Neuronal stem cell (in vitro differentiated cells): ENCODE measurements at regions not wholly inside any gene's neighbourhood (a gene's known extent, or its start where the extent isn't known, plus 50 kb on each side); places are given as distances from the start of the nearest gene placed in this dataset.
A peak's percentile ranks its signal among the peaks of the same experiment; 100 is the strongest.

ENCODE experiments used
- DNase-seq: peaks from one replicate; pipeline ENCODE4 v3.0.0-alpha.2; 2013; ENCODE audit warnings: low spot score
- H2AFZ ChIP-seq: one replicate; pipeline ENCODE4 v1.6.1; 2013; ENCODE audit warnings: mild to moderate bottlenecking, low read length, inconsistent platforms
- H2AK5ac ChIP-seq: 2 replicates; pipeline ENCODE4 v1.6.1; 2013; ENCODE audit warnings: low read depth, mild to moderate bottlenecking, inconsistent platforms, low read length, moderate library complexity, mixed read lengths
- H2BK120ac ChIP-seq: 2 replicates; pipeline ENCODE4 v1.6.1; 2013; ENCODE audit warnings: low read depth, mild to moderate bottlenecking, inconsistent platforms, low read length, moderate library complexity, mixed read lengths
- H2BK12ac ChIP-seq: one replicate; pipeline ENCODE4 v1.6.1; 2013; ENCODE audit warnings: low read length, inconsistent platforms
- H2BK15ac ChIP-seq: 2 replicates; pipeline ENCODE4 v1.6.1; 2013; ENCODE audit warnings: mild to moderate bottlenecking, low read length, inconsistent platforms, mixed read lengths
- H2BK5ac ChIP-seq: one replicate; pipeline ENCODE4 v1.6.1; 2013; ENCODE audit warnings: inconsistent platforms, mild to moderate bottlenecking, low read length, moderate library complexity
- H3K14ac ChIP-seq: one replicate; pipeline ENCODE4 v1.6.1; 2013; ENCODE audit warnings: low read length, inconsistent platforms
- H3K18ac ChIP-seq: 2 replicates; pipeline ENCODE4 v1.6.1; 2013; ENCODE audit warnings: low read length, inconsistent platforms
- H3K23ac ChIP-seq: 2 replicates; pipeline ENCODE4 v1.6.1; 2013; ENCODE audit warnings: low read depth, mild to moderate bottlenecking, mixed read lengths, low read length, inconsistent platforms; ENCODE audit not compliant: poor library complexity
- H3K27ac ChIP-seq: replicated peaks from 3 replicates; pipeline ENCODE4 v1.5.1; 2013; ENCODE audit warnings: low read length, inconsistent platforms
- H3K27me3 ChIP-seq, 3 experiments: 2 replicates each; pipeline ENCODE4 v1.6.1; 2013; ENCODE audit warnings: low read length in 3 of 3, mild to moderate bottlenecking in 2 of 3, inconsistent platforms in 1 of 3, low read depth in 1 of 3, mixed read lengths in 1 of 3, moderate library complexity in 1 of 3; ENCODE audit not compliant: control insufficient read depth in 3 of 3, insufficient read depth in 3 of 3
- H3K36me3 ChIP-seq, 2 donors: replicated peaks in 1 of 2; 2 replicates each; pipeline ENCODE4 v1.6.1; 2013; ENCODE audit warnings: low read length in 2 of 2; ENCODE audit not compliant: control insufficient read depth in 2 of 2, insufficient read depth in 2 of 2
- H3K4ac ChIP-seq: 2 replicates; pipeline ENCODE4 v1.6.1; 2013; ENCODE audit warnings: inconsistent platforms, mild to moderate bottlenecking, low read length, moderate library complexity
- H3K4me1 ChIP-seq, 2 donors: 1 replicate in 1 of 2; 2 replicates in 1 of 2; pipeline ENCODE4 v1.6.1; 2013; ENCODE audit warnings: low read length in 2 of 2, low read depth in 1 of 2; ENCODE audit not compliant: control insufficient read depth in 2 of 2, insufficient read depth in 1 of 2
- H3K4me2 ChIP-seq: one replicate; pipeline ENCODE4 v1.6.1; 2013; ENCODE audit warnings: mild to moderate bottlenecking, low read length, inconsistent platforms; ENCODE audit not compliant: insufficient read depth, poor library complexity, severe bottlenecking
- H3K4me3 ChIP-seq, 2 donors: 2 replicates each; pipeline ENCODE4 v1.5.1; 2013; ENCODE audit warnings: low read length in 2 of 2, mild to moderate bottlenecking in 2 of 2, inconsistent platforms in 1 of 2, moderate library complexity in 1 of 2
- H3K79me1 ChIP-seq: one replicate; pipeline ENCODE4 v1.6.1; 2013; ENCODE audit warnings: low read depth, mild to moderate bottlenecking, inconsistent platforms, low read length, moderate library complexity
- H3K9ac ChIP-seq: one replicate; pipeline ENCODE4 v1.6.1; 2013; ENCODE audit warnings: mild to moderate bottlenecking, low read depth, low read length, inconsistent platforms; ENCODE audit not compliant: poor library complexity
- H3K9me3 ChIP-seq, 2 donors: replicated peaks in 1 of 2; 2 replicates each; pipeline versions ENCODE3 to v1.6.1; 2013; ENCODE audit warnings: low read length in 2 of 2, mild to moderate bottlenecking in 2 of 2, inconsistent platforms in 1 of 2, low read depth in 1 of 2, mixed read lengths in 1 of 2, moderate library complexity in 1 of 2; ENCODE audit not compliant: control insufficient read depth in 2 of 2, insufficient read depth in 1 of 2
- H4K8ac ChIP-seq: one replicate; pipeline ENCODE4 v1.6.1; 2013; ENCODE audit warnings: low read depth, mild to moderate bottlenecking, inconsistent platforms, low read length, moderate library complexity
- H4K91ac ChIP-seq: one replicate; pipeline ENCODE4 v1.6.1; 2013; ENCODE audit warnings: low read length, low read depth, mild to moderate bottlenecking, inconsistent platforms; ENCODE audit not compliant: poor library complexity
- WGBS, 2 donors: extraction: QIAGEN DNeasy Blood & Tissue Kit; methylation state at CpG; one replicate each; pipeline ENCODE4 v1.1.7; 2013; ENCODE audit warnings: missing lambda C conversion rate in 2 of 2, mixed read lengths in 1 of 2; ENCODE audit not compliant: insufficient read length in 2 of 2, insufficient replicate concordance in 1 of 2; ENCODE audit errors: extremely low coverage in 2 of 2; 5-methylcytosine and 5-hydroxymethylcytosine counted together

- no peak overlapping the region for H3K4me2 ChIP-seq
- no peak overlapping the region for H3K4me3 ChIP-seq
- H2AFZ ChIP-seq, result no peak overlapping the region
- H3K27me3 ChIP-seq, result no peaks in the 10 kb centered on the region
- no peak overlapping the region for H3K23ac ChIP-seq
- no CpG with 5 or more reads among the region's 1 CpG for WGBS, 2 donors
- DNase-seq, result no peak
- H2BK120ac ChIP-seq, result no peak overlapping the region
- no peak overlapping the region for H4K91ac ChIP-seq
- H3K18ac ChIP-seq, result no peak overlapping the region
- H3K9me3 ChIP-seq, result peaks cover 0 to 3% of the 10 kb centered on the region in 2 donors
- no peak overlapping the region for H2BK12ac ChIP-seq
- no peak overlapping the region for H3K4ac ChIP-seq
- H3K27ac ChIP-seq, result no peak overlapping the region
- H3K4me1 ChIP-seq, result no peaks in the 10 kb centered on the region
- H3K14ac ChIP-seq, result no peak overlapping the region
- H2AK5ac ChIP-seq, result no peak overlapping the region
- H3K79me1 ChIP-seq, result no peaks in the 10 kb centered on the region
- no peak overlapping the region for H2BK5ac ChIP-seq
- no peak overlapping the region for H4K8ac ChIP-seq
- H3K9ac ChIP-seq, result no peak overlapping the region
- no peak overlapping the region for H2BK15ac ChIP-seq
- no peaks in the 10 kb centered on the region for H3K36me3 ChIP-seq
These were observed 179.0 kb upstream of the LARGE1 start for GRCh38 chr22:34099278-34099677.

DNA sequence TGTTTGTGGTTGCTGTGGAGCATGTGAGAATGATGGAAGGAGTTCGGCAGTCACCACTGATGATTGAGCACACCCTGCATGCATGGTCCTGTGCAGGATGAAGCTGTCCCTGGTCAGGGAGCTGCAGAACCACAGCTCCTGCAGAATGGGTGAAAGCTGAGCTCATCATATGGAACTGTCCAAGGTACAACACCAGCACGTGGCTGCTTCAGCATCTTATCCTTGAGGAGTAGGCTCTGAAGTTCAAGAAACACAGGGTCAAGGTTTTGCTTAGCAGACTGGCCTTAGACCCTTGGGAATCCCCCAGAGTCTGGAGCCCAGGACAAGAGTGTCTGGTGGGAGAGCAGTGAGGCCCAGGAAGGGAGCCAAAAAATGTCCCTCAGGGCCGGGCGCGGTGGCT is 182.4 kb upstream of the LARGE1 start:
- WGBS, 2 donors, result no CpG with 5 or more reads among the region's 5 CpGs
- Histone ChIP-seq H3K14ac (no peak overlapping the region), H3K27ac (no peak overlapping the region), H3K4me2 (no peak overlapping the region), H4K91ac (no peak overlapping the region), H3K79me1 (no peaks in the 10 kb centered on the region), H3K9me3 (peaks cover 0 to 3% of the 10 kb centered on the region in 2 donors), H2BK120ac (no peak overlapping the region), H3K27me3 (no peaks in the 10 kb centered on the region), H2BK5ac (no peak overlapping the region), H3K36me3 (no peaks in the 10 kb centered on the region), H2BK15ac (no peak overlapping the region), H4K8ac (no peak overlapping the region), H3K4me1 (peaks cover 0 to 2% of the 10 kb centered on the region in 2 donors), H3K18ac (no peak overlapping the region), H3K9ac (no peak overlapping the region), H2AFZ (no peak overlapping the region), H3K23ac (no peak overlapping the region), H2AK5ac (no peak overlapping the region), H3K4ac (no peak overlapping the region), H3K4me3 (no peak overlapping the region), H2BK12ac (no peak overlapping the region)
- no peak for DNase-seq

GRCh38 chr22:34105461-34106062 is 185.3 kb upstream of the LARGE1 start:
- no peak overlapping the region for H2BK15ac ChIP-seq
- no peak overlapping the region for H3K4me3 ChIP-seq
- H3K4me2 ChIP-seq, result peak overlapping the region; percentile 11
- H2BK5ac ChIP-seq, result no peak overlapping the region
- no peaks in the 10 kb centered on the region for H3K27me3 ChIP-seq
- no peak overlapping the region for H3K14ac ChIP-seq
- no peak overlapping the region for H4K8ac ChIP-seq
- H2AK5ac ChIP-seq, result no peak overlapping the region
- no peak overlapping the region for H3K4ac ChIP-seq
- no peak overlapping the region for H3K18ac ChIP-seq
- H2BK12ac ChIP-seq, result no peak overlapping the region
- H3K9me3 ChIP-seq, result peaks cover 0 to 3% of the 10 kb centered on the region in 2 donors
- H3K9ac ChIP-seq, result no peak overlapping the region
- no peaks in the 10 kb centered on the region for H3K79me1 ChIP-seq
- peak; percentile 62 for DNase-seq
- no peak overlapping the region for H3K23ac ChIP-seq
- H2AFZ ChIP-seq, result no peak overlapping the region
- H3K27ac ChIP-seq, result no peak overlapping the region
- peaks cover 0 to 2% of the 10 kb centered on the region in 2 donors for H3K4me1 ChIP-seq
- no peaks in the 10 kb centered on the region for H3K36me3 ChIP-seq
- whole genome bisulfite sequencing, 2 donors, result no CpG with 5 or more reads among the region's 10 CpGs
- H2BK120ac ChIP-seq, result no peak overlapping the region
- no peak overlapping the region for H4K91ac ChIP-seq

- H3K9ac ChIP-seq, result no peak overlapping the region
- no peak overlapping the region for H3K4ac ChIP-seq
- DNase-seq, result no peak
- no peak overlapping the region for H2AK5ac ChIP-seq
- no peak overlapping the region for H4K8ac ChIP-seq
- no peak overlapping the region for H2BK120ac ChIP-seq
- no peak overlapping the region for H3K23ac ChIP-seq
- H3K4me2 ChIP-seq, result no peak overlapping the region
- no peak overlapping the region for H3K14ac ChIP-seq
- no CpG with 5 or more reads among the region's 3 CpGs for WGBS, 2 donors
- H4K91ac ChIP-seq, result no peak overlapping the region
- no peak overlapping the region for H2BK15ac ChIP-seq
- no peaks in the 10 kb centered on the region for H3K36me3 ChIP-seq
- peaks cover 0 to 2% of the 10 kb centered on the region in 2 donors for H3K4me1 ChIP-seq
- H2BK5ac ChIP-seq, result no peak overlapping the region
- no peak overlapping the region for H3K4me3 ChIP-seq
- H2AFZ ChIP-seq, result no peak overlapping the region
- no peak overlapping the region for H3K18ac ChIP-seq
- H3K27me3 ChIP-seq, result no peaks in the 10 kb centered on the region
- no peaks in the 10 kb centered on the region for H3K9me3 ChIP-seq
- no peak overlapping the region for H2BK12ac ChIP-seq
- H3K27ac ChIP-seq, result no peak overlapping the region
- H3K79me1 ChIP-seq, result no peaks in the 10 kb centered on the region
These were observed 187.9 kb upstream of the LARGE1 start for GRCh38 chr22:34108168-34108567.
